ENCODE measurements at regions not wholly inside any gene's neighbourhood (a gene's known extent, or its start where the extent isn't known, plus 50 kb on each side); places are given as distances from the start of the nearest gene placed in this dataset.

DNA sequence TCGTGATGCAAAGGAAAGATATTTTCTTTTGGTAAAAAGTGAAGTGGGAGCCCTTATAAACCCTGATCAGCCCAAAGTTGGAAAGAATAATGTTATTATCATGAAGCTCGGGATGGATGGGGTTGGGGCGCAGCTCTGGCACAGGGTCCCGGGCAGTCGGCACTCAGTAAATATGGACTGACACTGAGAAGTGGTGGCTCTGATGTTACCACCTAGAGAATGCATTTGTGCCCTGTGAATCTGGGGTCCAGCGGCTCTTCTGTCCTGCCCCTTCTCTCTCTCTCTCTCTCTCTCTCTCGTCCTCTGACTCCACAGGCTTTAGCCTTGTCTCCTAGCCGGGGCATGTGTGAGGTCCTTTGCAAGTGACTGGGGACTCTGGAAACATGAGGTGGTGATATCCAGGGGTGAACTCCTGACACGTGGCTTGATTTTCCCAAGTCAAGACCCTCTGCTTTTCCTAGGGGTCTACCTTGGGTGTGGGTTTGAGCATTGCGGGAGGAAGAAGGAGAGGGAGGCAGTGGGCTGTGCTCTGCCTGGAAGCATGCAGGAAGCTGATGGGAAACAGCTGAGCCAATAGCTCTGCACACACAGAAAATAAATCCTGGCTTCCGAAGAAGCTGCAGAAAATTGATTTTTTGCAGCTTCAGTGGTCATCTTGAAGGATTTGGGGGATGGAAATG is 162.7 kb downstream of the MACROH2A1 start:
- in situ Hi-C loops (cut with HindIII; ENCODE audit: low sequenced_read_pairs) = no loop called here

DNA sequence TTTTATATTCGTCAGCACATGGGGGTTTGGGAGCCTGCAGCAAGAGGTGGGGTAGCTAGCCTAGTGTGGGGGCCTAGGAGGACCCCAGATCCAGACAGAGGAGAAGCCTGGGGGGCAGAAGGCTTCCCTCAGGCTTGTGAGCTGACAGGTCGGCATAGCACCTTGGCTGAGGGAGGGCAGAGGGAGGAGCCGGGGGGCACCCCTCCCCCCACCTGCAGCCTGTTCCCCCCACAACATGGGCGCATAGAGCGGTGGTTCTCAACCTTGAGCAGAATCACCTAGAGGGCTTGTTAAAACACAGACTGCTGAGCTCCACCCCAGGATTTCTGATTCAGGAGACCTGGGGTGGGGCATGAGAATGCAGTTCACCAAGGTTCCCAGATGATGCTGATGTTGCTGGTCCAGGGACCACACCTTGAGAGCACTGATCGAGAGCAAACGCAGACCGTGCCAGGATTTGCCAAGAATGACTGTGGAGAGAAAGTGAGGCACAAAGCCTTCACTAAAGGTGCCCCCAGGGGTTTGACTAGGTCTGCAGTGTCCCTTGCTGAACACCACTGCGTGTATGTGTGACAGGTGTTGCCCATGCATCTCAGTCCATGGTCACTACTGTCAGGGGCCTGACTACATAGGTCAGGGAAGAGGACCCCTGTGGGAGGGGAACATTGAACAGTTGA is 163.3 kb downstream of the MACROH2A1 start:
- in situ Hi-C loops (cut with HindIII; ENCODE audit: low sequenced_read_pairs) = no loop called here

DNA sequence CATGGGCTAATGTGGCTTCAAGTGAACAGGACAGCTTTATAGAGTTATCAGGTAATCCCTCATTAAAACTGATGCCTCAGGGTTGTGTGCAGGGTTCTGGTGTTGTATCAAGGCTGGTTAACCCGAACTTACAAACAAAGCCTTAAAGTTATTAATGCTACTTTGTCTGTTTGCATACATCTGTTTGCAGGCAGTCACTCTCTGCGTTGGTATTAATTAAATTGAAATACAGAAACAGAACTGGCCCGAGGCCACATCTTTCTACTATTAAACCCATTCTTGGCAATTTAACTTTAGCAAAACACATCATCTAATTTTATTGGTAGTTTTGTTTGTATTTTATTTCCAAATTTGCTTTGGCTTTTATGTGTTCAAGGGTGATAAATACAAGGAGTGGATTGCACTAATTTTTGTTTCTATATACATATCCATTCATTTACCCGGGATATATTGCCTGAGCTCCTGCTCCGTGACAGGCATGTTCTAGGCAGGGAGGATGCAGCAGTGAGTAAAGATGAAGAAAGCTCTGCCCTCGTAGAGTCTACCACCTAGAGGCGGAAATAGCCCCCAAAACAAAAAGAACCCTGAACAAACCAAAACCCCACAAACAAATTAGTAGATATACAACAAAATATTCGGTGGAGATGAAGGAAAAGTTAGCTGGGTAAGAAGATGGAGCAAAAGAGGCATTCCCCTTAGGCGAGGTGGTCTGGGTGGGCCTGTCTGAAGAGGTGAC is 164.2 kb downstream of the MACROH2A1 start:
- in situ Hi-C loops (cut with HindIII; ENCODE audit: low sequenced_read_pairs) = no loop called here

DNA sequence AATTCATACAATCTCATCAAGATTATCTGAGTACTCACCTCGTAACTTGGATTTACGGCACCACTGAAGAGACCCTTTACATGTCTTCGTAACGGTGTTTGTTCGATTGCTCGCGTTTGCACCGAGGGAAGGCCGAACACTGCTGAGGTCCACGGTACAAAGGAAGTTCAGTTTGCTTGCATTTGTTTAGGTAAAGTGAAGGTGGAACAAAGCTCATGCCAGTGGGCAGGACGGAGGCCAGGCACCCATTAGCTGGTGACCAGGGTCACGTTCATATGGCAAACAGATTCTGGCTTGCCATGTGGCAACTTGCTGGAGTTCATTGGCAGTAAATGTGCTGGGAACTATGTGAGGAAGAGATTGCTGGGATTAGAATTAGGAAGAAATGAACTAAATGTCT is 164.8 kb downstream of the MACROH2A1 start:
- in situ Hi-C loops (cut with HindIII; ENCODE audit: low sequenced_read_pairs) = no loop called here

DNA sequence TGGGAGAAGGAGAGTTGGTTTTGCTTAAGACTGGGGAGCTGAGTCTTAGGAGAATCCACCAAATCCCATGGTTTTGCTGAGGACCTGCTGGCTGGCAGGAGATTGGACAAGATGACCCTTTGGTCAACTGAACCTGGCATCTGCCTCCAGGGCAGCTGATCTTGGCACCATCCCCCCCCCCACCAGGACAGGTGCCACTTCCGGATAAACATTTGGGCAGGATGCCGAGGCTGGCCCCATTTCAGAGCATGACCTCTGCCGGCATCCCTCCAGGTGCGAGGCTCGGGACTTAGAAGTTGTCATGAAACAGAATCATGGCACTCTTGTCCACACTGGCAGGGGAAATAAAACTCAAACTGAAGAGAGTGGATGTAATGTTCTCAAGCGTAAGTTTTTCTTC is 165.6 kb downstream of the MACROH2A1 start:
- in situ Hi-C loops (cut with HindIII; ENCODE audit: low sequenced_read_pairs) = no loop called here

DNA sequence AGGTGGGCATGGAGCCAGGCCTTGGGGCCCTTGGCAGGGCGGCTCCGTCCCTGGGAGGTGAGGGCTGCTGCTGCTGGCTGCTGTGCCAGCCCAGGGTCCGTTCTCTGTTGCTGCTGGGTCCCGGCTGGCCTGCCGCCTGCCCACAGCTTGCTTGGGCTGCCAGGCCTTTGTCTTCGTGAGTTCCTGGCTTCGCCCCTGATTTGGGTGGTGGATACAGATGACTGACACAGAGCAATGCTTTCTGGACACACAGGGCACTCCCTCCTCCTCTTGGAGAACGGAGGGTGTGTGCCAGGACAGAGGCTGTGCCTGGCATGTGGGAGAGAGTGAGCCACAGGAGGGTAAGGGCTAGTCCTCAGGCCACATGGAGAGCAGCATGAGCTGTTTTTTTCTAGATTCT is 166.1 kb downstream of the MACROH2A1 start:
- in situ Hi-C loops (cut with HindIII; ENCODE audit: low sequenced_read_pairs) = no loop called here

DNA sequence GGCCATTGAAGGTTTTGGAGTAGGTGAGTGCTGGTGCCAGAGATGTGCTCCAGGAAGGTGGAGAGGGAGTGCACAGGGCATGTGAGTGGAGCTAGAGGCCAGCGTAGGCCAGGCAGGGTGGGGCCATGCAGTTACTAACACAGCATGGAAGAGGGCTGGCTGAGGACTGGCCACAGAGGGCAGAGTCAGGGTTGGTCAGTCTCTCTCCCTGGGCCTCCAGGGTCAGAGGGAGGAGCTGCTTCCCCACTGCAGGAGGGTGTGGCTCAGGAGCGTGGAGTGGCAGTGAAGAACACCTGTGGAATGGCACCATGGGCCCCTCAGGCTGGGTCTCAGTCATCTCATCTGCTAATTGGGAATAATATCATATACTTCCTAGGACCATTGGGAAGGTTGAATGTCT is 167.7 kb downstream of the MACROH2A1 start:
- in situ Hi-C loops (cut with HindIII; ENCODE audit: low sequenced_read_pairs) = no loop called here

DNA sequence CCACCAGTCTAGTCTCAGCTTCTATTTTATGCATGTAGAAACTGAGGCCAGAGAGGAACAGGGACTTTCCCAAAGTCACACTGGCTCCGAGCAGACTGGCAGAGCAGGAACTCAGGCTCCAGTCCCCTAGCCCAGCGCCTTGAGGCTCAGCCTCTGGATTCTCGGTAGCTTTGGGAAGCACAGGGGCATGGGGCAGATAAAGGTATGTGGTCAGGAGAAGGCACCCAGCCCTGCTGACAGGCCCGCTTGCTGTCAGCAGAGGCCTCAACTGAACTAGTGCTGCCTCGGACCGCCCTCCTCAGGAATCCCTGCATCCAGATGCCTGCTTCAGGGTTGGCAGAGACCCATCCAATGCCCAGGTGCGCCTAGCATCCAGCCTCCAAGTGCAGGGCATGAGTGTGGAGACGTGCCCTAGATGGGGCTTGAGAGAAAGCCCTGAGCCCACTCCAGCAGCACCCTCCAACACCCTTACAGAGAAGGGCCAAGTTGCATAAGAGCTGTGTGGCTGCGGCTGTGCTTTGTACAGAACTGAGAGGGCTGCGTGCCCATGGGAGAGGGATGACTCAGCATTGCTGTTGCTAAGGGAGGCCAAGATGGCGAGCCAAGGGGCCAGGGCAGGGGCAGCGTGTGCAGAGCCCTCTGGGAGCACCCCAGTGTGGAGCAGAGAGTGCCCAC is 168.6 kb downstream of the MACROH2A1 start:
- in situ Hi-C loops (cut with HindIII; ENCODE audit: low sequenced_read_pairs) = no loop called here

DNA sequence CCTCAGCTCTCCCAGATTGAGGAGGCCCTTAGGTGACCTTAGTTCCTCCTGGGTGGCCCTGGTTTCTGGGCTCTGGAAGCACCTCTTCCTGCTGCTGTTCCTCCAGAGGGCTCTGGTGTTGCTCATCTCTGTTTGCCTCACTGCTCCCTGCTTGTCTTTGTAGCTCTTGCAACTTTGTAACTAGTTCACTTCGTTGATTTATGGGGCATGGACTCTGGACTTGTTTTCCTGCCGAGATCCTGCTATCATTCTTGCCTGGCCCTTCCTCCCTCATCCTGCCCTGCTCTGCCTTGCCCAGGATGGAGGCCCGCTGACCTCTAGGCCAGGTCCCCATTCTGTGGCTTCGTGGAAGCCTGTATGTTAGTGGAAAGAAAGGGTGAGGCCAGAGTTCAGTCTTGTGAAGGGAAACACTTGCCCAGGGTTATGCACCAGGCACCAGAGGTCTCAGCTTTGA is 169.3 kb downstream of the MACROH2A1 start:
- in situ Hi-C loops (cut with HindIII; ENCODE audit: low sequenced_read_pairs) = no loop called here

DNA sequence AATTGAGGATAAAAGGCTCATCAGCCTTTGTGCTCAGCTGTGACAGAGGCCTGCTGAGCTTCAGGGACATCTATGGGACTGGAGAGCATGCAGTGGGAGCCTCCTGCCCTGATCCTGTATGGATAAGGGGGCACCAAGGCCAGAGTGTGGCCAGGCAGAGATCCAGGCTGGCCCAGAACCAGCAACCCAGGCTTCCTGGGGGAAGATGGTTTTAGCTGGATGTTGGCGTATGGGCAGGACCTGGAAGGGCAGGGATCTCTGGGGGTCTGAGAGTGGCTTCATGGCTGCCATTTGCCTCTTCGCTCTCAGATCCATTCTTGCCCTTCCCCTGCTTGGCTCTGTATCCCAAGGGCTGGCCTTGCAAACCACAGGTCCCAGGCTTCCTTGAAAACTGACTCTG is 169.9 kb downstream of the MACROH2A1 start:
- in situ Hi-C loops (cut with HindIII; ENCODE audit: low sequenced_read_pairs) = no loop called here

DNA sequence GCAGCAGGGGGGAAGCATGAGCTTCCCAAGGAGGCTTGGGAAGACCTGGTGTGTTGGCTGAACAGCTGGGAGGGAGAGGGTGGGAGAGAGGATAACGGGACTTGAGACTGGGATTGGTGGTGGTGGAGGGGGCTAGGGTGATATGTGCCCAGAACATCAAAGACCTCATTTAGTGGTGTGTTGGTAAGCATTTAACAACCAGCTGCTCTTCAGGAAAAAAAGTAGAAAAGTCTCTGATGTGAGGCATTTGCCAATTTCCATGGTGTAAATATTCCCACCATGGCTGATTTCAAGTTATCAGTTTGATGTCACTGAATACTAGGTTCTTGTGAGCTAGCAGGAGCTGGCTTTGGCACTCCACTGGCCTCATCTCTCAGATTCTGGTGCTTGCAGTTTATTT is 170.8 kb downstream of the MACROH2A1 start:
- in situ Hi-C loops (cut with HindIII; ENCODE audit: low sequenced_read_pairs) = no loop called here

DNA sequence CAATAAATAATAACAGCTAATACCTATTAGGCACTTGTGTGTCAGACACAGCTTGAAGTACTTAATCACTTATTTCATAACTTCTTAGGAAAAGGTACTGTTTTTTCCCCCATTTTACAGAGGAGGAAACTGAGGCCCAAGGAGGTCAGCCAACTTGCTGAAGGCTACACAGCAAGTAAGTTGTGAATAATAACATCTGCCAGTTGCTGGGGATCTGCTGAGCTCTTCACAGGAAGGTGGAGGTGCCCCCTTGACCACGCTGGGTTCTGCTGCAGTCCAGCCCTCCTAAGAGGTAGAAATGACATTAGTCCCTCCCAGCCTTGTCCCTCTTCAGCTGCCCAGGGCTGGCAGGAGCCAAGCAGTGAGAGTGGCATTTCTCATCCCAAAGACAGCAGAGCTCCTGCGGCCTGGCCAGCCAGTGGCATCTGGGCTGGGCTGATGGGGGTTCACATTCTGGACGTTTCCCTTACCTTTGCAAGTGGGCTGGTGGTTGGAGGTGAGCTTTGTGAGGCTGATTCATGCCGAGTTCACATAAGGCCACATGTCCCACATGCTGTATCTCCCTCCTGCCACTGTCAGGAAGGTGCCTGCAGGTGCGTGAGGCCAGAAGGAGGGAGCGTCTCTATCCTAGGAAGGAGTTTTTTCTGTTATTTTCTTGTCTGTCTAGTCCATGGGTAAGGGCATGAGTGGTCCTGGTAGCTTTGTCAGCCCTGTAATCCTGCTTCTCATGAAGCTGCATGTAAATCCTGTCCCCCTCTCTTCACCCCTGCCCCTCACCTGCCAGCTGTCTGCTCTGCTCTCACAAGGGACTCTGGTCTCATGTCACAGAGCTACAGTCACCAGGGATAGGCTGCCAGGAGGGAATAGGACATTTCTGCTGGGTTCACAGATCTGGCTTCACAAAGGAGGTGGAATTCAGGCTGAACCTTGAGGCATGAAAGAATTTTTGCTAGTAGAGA is 171.7 kb downstream of the MACROH2A1 start:
- in situ Hi-C loops (cut with HindIII; ENCODE audit: low sequenced_read_pairs) = no loop called here

DNA sequence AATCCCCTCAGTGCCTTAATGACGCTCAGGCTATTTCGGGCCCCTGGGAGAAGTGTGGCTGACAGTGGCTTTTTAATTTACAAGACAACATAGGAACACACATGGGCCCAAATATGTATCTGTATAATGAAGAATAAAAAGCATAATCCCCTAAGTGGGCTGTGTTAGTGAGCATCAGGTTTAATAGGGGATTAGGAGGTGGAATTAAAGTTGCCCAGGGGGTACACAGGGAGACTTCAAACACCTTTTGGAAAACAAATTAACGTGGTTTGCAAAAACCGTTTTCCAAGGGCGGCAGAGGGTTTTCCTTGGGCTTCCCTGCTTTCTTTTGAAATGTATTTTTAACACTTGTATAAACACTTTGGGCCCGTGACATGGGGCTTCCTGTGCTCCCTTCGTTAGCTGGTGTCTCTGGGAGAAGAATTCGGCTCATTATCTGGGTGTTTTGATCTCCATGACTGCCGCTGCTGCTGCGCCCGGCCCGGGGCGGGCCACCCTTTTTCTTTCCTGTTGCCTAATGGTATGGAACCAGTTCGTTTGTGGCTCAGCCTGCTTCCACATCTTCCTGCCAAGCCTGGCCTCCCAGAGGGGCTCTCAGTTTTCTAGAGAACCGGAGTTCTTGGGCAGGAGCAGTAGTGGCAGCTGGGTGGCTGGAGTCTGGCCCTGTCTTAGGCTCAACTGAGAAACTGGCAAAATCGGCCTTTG is 173.0 kb downstream of the MACROH2A1 start:
- in situ Hi-C loops (cut with HindIII; ENCODE audit: low sequenced_read_pairs) = no loop called here

DNA sequence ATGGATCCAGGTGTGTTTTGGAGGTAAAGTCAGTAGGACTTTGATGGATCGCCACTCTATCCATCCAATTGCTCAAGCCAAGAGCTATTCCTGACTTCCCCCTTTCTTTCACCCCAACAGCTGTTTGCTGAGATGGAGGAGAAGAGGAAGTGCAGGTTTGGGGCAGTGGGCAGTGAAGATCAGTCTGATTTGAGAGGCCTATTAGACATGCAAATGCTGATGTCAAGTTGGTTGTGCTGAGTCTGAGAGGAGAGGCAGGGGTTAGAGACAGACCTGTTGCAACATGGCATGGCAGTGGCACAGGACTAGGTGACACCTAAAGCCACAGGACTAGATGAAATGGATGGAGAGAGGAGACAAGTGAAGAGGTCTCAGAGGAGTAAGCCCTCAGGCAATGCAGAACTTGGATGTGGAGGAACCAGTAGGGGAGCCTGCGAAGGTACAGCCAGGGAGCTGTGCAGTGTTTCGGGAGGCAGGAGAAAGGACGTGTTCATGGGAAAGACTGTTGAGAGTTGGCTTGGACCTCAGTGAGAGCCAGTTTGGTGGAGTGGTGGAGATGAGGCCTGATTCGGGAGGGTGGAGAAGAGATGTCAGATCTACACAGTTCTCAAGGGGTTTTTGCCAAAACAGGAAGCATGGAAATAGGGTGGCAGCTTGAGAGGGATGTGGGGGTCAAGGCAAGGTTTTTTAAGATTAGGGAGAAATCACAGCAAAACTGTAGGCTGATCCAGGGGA is 175.0 kb downstream of the MACROH2A1 start:
- in situ Hi-C loops (cut with HindIII; ENCODE audit: low sequenced_read_pairs) = no loop called here

DNA sequence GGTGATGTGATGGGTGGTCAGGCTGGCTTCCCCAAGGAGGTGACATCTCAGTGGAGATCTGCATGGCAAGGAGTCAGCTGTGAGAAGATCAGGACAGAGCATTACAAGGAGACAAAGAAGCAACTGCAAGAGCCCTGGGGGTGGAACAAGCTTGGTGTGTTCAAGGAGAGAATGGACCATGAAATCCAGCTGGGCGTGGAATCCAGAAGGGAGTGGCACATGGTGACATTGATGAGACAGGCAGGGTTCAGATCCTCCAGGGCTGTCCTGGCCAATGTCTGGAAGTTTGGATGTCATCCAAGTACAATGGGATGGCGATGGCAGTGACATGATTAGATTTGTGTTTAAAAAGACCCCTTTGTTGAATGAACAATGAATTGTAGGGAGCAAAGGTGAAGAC is 175.6 kb downstream of the MACROH2A1 start:
- in situ Hi-C loops (cut with HindIII; ENCODE audit: low sequenced_read_pairs) = no loop called here

DNA sequence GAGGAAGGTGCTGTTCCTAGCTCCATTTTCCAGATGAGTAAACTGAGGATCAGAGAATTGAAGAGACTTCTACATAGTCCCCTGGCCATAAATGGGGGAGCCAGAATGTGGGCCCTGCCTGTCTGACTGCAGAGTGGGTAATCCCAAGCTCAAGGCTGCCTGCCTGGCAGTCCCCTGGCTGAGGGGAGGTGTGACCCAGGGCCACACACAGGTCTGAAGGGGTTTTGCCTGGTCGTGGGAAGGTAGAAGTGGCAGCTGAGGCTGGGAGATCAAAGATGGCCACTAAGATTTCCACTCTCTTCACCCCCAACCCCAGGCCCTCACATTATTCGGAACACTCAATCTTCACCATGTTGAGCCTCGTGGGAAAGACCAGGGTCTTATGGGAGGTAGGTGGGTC is 176.3 kb downstream of the MACROH2A1 start:
- in situ Hi-C loops (cut with HindIII; ENCODE audit: low sequenced_read_pairs) = no loop called here

DNA sequence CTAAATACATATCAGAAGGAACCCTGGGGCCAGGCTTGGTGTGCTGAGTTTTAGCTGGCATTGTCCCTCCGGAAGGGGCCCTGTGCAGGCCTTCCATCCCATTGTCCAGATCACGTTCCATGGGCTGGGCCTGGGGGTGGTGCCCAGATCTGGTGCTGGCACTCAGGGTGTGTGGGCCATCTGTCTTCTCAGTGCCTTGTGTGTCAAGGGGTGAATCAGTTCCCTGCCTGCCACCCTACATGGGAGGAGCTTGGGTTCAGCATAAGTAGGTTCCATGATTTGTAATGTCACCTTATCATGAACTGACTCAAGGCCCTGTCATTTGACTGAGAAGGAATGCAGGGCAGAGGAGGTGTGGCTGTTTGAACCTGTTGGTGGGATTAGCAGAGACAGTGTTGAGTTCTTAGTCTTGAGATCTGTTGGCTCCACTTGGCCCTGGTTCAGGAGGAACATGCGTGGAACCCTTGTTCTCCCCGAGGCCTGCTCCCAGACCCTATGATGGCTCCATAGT is 176.8 kb downstream of the MACROH2A1 start:
- in situ Hi-C loops (cut with HindIII; ENCODE audit: low sequenced_read_pairs) = no loop called here

DNA sequence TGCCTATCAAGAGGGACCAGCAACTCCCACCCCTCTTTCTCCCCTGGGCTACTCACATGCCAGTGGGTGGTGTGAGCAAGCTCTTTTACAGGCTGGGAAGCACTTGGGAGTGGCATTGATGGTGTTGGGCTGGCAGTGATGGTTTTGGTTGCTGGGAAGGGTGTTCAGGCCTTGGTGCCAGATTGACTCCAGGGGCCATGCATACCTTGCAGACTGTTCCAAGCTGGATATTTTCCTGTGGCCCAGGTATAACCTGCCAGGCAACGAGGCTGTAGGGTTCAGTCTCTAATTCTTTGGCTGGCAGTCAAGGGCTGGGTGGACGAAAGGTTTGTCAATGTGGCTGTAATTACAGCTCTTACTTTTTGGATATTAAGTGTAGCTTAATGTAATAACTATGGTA is 177.3 kb downstream of the MACROH2A1 start:
- in situ Hi-C loops (cut with HindIII; ENCODE audit: low sequenced_read_pairs) = no loop called here

DNA sequence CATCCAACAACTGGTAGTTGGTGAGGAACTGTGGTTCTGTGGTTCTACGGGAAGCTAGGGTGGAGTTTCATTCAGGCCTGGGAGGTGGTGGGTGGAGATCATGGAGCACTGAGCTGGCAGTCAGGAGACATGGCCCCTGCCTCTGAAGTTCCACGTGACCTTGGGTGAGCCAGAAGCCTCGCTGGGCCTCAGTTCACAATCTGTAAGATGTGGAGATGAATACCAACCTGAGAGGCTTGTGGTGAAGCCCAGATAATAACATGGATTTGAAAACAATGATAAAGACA is 177.9 kb downstream of the MACROH2A1 start:
- in situ Hi-C loops (cut with HindIII; ENCODE audit: low sequenced_read_pairs) = no loop called here

Measured in DLD1 (cell line).